CD4-positive, alpha-beta T cell treated with Interleukin-12 subunit alpha and Interleukin-12 subunit beta, for 1 hour (primary cell): ENCODE measurements at regions not wholly inside any gene's neighbourhood (a gene's known extent, or its start where the extent isn't known, plus 50 kb on each side); places are given as distances from the start of the nearest gene placed in this dataset.
"Not testable (repeated sequence)": the region's sequence is repeated elsewhere in the genome, so short reads cannot be mapped to it uniquely, and the experiment has no call there.

Source experiments
- DNase-seq: peaks from one replicate; pipeline ENCODE4 v3.0.0-alpha.2; 2020

- not testable (repeated sequence) for DNase-seq
Measured at GRCh38 chr17:33723736-33724135, 430.6 kb upstream of the ASIC2 start.

- peak; percentile 5 for DNase-seq
Measured at GRCh38 chr17:33725675-33726271, 432.7 kb upstream of the ASIC2 start.

- DNase-seq: no peak
Measured at GRCh38 chr17:33730131-33730530, 437.0 kb upstream of the ASIC2 start.

GRCh38 chr17:33732116-33732515 is 439.0 kb upstream of the ASIC2 start:
- DNase-seq: no peak

GRCh38 chr17:33739714-33740113 is 446.6 kb upstream of the ASIC2 start:
- DNase-seq: no peak

- DNase-seq: no peak
Measured at GRCh38 chr17:33745047-33745760, 452.1 kb upstream of the ASIC2 start.

- no peak for DNase-seq
Measured at GRCh38 chr17:33749171-33749570, 456.1 kb upstream of the ASIC2 start.

GRCh38 chr17:33750943-33751701 is 458.0 kb upstream of the ASIC2 start:
- DNase-seq: peak; percentile 53

- DNase-seq: no peak
Measured at GRCh38 chr17:33751702-33752065, 458.6 kb upstream of the ASIC2 start.

GRCh38 chr17:33753452-33753851 is 460.4 kb upstream of the ASIC2 start:
- no peak for DNase-seq

- DNase-seq: no peak
Measured at GRCh38 chr17:33756021-33756420, 462.9 kb upstream of the ASIC2 start.

- DNase-seq: no peak
Measured at GRCh38 chr17:33765871-33766270, 472.8 kb upstream of the ASIC2 start.

- no peak for DNase-seq
Measured at GRCh38 chr17:33766721-33767120, 473.6 kb upstream of the ASIC2 start.

- DNase-seq: no peak
Measured at GRCh38 chr17:33769066-33769465, 476.0 kb upstream of the ASIC2 start.

- DNase-seq: no peak
Measured at GRCh38 chr17:33776304-33776703, 478.8 kb upstream of the CCL2 start.

GRCh38 chr17:33776903-33777302 is 478.2 kb upstream of the CCL2 start:
- DNase-seq: no peak

GRCh38 chr17:33777674-33778073 is 477.4 kb upstream of the CCL2 start:
- DNase-seq: no peak

GRCh38 chr17:33778505-33779233 is 476.4 kb upstream of the CCL2 start:
- DNase-seq: no peak

- peak; percentile 39 for DNase-seq
Measured at GRCh38 chr17:33779234-33779591, 475.9 kb upstream of the CCL2 start.

- no peak for DNase-seq
Measured at GRCh38 chr17:33785281-33785680, 469.8 kb upstream of the CCL2 start.

- DNase-seq: no peak
Measured at GRCh38 chr17:33786478-33786877, 468.6 kb upstream of the CCL2 start.

- no peak for DNase-seq
Measured at GRCh38 chr17:33789658-33790057, 465.4 kb upstream of the CCL2 start.

- DNase-seq: no peak
Measured at GRCh38 chr17:33797181-33797580, 457.9 kb upstream of the CCL2 start.

- no peak for DNase-seq
Measured at GRCh38 chr17:33798308-33798707, 456.8 kb upstream of the CCL2 start.
